ENCODE measurements at regions not wholly inside any gene's neighbourhood (a gene's known extent, or its start where the extent isn't known, plus 50 kb on each side); places are given as distances from the start of the nearest gene placed in this dataset.
"Not testable (repeated sequence)": the region's sequence is repeated elsewhere in the genome, so short reads cannot be mapped to it uniquely, and the experiment has no call there.

DNA sequence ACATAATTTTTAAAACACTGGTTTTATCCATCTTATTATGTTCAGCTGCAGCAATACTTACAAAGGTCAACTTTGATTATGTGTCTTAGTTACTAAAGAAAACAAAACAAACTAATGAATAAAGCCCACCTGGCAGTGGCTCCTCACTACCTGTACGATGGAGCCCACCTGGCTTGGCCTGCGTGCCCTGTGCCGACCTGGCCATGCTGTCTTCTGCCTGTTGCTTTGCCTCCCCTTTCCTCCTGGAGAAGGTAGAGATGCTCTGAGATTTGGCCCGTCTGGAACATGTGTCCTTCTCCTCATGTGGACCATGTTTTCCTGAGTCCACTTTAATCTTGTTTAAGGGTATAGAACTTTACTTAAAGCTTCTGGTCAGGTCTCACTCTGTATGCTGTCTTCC lies 1426.0 kb upstream of the DEFB115 start:
- H3K4me1 Mint-ChIP-seq, CTCF ChIA-PET, H3K27me3 Mint-ChIP-seq, H3K4me3 Mint-ChIP-seq, H3K36me3 Mint-ChIP-seq, H3K27ac Mint-ChIP-seq, DNase-seq: not testable (repeated sequence)
- peaks cover 15% of the 10 kb centered on the region for H3K9me3 Mint-ChIP-seq

DNA sequence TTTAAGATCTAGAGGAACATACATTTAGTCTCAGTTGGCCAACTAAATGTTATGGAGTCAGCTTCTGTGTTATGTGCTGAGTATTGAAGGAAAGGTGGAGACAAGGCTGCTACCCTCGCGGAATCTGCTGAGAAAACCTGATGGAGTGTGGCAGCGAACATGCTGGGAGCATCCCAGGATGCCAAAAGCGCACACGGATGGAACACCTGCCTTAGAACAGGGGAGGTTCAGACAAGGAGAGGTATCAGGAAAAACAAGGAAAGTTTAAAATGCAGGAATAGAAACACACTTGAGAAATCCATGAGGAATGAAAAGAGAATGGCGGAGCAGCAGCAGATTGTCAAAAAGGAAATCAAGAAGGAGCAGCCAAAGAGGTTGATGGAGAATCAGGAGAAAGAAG lies 1389.5 kb upstream of the DEFB115 start:
- DNase-seq, H3K27ac Mint-ChIP-seq: not testable (repeated sequence)
- peaks cover 18% of the 10 kb centered on the region for H3K9me3 Mint-ChIP-seq

DNA sequence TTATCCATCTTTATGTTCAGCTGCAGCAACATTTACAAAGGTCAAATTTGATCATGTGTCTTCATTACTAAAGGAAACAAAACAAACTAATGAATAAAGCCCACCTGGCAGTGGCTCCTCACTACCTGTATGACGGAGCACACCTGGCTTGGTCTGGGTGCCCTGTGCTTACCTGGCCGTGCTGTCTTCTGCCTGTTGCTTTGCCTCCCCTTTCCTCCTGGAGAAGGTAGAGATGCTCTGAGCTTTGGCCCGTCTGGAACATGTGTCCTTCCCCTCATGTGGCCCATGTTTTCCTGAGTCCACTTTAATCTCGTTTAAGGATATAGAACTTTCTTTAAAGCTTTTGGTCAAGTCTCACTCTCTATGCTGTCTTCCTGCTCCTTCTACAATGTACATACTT lies 1388.8 kb upstream of the DEFB115 start:
- CTCF ChIA-PET, H3K4me3 Mint-ChIP-seq, H3K27ac Mint-ChIP-seq, DNase-seq, H3K4me1 Mint-ChIP-seq, H3K27me3 Mint-ChIP-seq, H3K36me3 Mint-ChIP-seq: not testable (repeated sequence)
- H3K9me3 Mint-ChIP-seq, result peaks cover 17% of the 10 kb centered on the region

More for the DNA sequence above, 1389.5 kb upstream of the DEFB115 start:
- H3K4me1 Mint-ChIP-seq, H3K36me3 Mint-ChIP-seq, H3K27me3 Mint-ChIP-seq, H3K4me3 Mint-ChIP-seq, CTCF ChIA-PET: not testable (repeated sequence)

DNA sequence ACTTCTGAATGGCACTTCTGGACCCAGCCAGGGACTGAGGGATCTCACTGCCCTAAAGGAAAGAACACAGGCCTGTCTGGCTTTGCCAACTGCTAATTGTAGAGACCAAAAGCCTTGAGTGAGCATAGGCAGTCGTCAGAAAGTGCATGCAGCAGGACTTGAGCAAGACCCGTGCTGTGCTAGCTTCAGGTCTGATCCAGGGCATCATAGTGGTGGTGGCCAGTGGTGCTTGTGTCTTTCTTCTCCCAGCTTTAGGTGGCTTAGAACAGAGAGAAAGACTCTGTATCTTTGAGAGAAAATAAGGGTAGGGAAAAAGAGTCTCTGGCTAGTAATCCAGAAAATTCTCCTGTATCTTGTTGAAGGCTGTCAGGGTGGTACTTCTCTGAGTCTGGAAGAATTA lies 1385.6 kb upstream of the DEFB115 start:
- H3K27ac Mint-ChIP-seq, H3K4me3 Mint-ChIP-seq, DNase-seq, H3K27me3 Mint-ChIP-seq, H3K4me1 Mint-ChIP-seq, CTCF ChIA-PET, H3K36me3 Mint-ChIP-seq: not testable (repeated sequence)
- peaks cover 25% of the 10 kb centered on the region for H3K9me3 Mint-ChIP-seq

DNA sequence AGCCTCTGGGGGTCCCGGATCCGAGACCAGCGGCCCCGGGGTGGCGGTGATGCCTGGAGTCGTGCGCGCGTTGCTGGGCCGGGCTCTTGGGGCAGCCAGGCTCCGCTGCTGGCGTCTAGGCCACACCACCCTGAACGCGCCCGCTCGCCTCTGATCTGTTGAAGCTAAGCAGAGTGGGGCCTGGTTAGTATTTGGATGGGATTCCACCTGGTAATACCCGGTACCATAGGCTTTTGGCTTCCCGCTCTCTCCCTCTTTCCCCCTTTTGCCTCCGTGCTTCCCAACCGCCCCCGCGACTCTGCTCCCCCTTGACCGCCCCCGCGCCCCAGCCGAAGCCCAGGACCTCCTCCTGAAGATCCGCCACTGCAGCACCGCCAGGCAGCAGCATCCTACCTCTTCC lies 1383.5 kb upstream of the DEFB115 start:
- CTCF ChIA-PET, result no interaction called here
- Mint-ChIP-seq H3K9me3 (peaks cover 34% of the 10 kb centered on the region), H3K27ac (no peak overlapping the region), H3K4me1 (no peaks in the 10 kb centered on the region), H3K27me3 (peaks cover 8% of the 10 kb centered on the region), H3K36me3 (peaks cover 2% of the 10 kb centered on the region), H3K4me3 (no peak overlapping the region)
- peak; percentile 42 for DNase-seq

DNA sequence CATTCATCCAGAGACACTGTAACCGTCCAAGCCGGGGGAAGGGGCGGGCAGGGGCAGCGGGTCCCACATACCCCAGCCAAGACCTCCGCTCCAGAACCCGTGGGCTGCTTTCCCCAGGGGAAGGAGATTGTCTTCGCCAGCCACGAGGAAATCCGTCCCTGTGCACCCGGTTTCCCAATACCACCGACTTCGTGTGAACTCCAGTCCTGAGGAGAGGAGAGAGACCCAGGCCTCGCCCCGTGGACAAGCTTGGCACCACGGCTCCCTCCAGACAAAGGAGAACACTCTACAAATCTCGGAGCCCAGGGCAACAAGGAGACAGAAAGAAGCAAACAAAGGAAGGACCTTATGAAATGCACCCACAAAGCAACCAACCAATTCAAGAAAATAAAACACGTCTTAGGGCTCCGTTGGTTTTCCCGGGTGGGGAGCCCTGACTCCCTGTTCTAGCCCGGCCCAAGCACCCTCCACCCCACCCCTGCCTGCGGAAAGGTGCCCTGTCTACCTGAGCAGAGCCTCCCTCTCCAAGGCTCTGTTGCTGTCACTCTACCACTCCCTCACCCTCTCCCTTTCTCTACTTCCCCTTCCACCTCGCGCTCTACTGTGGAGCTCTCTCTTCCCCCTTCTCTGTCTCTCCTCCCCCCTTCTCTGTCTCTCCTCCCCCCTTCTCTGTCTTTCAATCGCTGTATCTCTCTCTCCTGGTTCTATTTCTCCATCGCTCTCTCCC lies 1382.8 kb upstream of the DEFB115 start:
- Mint-ChIP-seq H3K27ac (no peak overlapping the region), H3K4me3 (no peak overlapping the region), H3K4me1 (no peaks in the 10 kb centered on the region), H3K36me3 (peaks cover 2% of the 10 kb centered on the region), H3K9me3 (peaks cover 33% of the 10 kb centered on the region), H3K27me3 (peaks cover 8% of the 10 kb centered on the region)
- CTCF ChIA-PET, result no interaction called here
- DNase-seq, result no peak

DNA sequence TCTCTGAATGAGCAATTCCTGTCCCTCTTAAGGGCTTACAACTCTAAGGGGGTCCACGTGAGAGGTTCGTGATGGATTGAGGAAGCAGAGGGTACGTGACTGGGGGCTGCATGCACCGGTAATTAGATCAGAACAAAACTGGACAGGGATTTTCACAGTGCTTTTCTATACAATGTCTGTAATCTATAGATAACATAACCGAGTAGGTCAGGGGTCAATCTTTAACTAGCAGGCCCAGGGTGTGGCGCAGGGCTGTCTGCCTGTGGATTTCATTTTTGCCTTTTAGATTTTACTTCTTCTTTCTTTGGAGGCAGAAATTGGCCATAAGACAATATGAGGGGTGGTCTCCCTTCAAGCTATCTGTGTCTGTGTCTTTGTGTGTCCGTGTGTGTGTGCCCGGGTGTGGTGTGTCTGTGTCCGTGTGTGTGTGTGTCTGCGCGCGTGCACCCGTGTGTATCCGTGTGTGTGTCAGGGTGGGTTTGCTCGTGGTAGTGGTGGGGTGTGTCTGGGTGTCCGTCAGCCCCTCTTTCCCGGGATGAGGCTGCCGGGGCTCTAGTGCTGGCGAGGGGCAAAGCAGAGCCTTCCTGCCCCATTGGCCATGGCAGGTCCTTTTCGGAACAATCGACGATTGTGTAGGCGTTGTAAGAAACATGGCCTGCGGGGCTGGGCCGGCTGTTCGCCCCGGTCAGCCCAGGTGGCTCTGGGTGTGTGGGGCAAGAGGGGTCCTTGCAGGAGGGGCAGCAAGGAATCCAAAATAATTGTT lies 1382.0 kb upstream of the DEFB115 start:
- not testable (repeated sequence) for H3K4me3 Mint-ChIP-seq, H3K27ac Mint-ChIP-seq

DNA sequence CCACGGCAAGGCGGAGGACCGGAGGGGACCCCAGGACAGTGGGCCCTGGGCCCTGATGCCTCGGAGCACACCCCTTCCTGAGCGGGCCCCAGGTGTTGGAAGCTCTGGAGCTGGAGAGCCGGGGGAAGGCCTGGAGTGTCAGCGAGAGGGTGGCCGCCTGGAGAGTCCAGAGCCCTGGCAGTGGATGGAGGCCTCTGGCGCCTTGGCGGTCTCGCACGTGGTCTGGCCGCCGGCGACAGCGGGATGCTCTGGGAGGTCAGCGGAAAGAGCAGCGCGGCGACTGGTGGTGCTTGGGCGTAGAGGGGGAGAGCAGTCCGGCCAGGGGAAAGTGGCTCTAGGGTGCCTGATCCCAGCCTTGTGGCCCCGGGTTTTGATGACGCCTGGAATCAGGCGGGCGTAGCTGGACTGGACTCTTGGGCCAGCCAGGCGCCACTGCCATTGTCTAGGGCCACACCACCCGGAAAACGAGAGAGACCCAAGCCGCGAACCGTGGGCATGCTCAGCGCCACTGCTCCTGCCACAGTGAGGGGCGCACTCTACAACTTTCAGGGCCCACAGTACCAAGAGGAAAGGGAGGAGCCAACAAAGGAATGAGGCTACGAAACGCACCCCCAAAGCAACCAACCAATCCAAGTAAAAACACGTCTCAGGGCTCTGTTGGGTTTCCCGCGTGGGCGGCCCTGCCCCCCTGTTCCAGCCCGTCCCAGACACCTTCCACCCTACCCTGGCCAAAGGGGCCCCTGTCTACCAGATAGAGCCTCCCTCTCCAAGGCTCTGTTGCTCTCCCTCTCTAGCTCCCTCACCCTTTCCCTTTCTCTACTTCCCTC lies 1381.2 kb upstream of the DEFB115 start:
- CTCF ChIA-PET, H3K4me1 Mint-ChIP-seq, DNase-seq, H3K36me3 Mint-ChIP-seq, H3K27ac Mint-ChIP-seq, H3K27me3 Mint-ChIP-seq, H3K4me3 Mint-ChIP-seq: not testable (repeated sequence)
- peaks cover 38% of the 10 kb centered on the region for H3K9me3 Mint-ChIP-seq

More for the DNA sequence above, 1382.0 kb upstream of the DEFB115 start:
- CTCF ChIA-PET, DNase-seq, H3K4me1 Mint-ChIP-seq, H3K36me3 Mint-ChIP-seq, H3K27me3 Mint-ChIP-seq: not testable (repeated sequence)
- H3K9me3 Mint-ChIP-seq, result peaks cover 36% of the 10 kb centered on the region

DNA sequence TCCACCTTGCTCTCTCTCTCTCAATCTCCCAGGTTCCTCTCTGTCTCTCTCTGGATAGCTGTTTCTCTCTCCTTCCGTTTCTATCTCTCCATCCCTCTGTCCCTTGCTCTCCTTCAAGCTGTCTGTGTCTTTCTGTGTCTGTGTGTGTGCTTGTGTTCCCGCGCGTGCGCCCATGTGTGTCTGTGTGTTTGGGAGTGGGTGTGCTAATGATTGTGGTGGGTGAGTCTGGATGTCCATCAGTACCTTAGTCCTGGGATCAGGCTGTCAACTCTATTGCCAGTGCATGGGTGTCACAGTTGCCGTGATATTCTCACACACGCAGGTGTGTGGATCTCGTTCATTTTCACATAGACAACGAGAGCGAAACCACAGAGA lies 1380.6 kb upstream of the DEFB115 start:
- H3K4me1 Mint-ChIP-seq, result no peaks in the 10 kb centered on the region
- no peak overlapping the region for H3K4me3 Mint-ChIP-seq
- H3K27ac Mint-ChIP-seq, result no peak overlapping the region
- CTCF ChIA-PET, result no interaction called here
- H3K9me3 Mint-ChIP-seq, result peaks cover 38% of the 10 kb centered on the region
- no peak for DNase-seq
- peaks cover 2% of the 10 kb centered on the region for H3K36me3 Mint-ChIP-seq
- peaks cover 8% of the 10 kb centered on the region for H3K27me3 Mint-ChIP-seq

DNA sequence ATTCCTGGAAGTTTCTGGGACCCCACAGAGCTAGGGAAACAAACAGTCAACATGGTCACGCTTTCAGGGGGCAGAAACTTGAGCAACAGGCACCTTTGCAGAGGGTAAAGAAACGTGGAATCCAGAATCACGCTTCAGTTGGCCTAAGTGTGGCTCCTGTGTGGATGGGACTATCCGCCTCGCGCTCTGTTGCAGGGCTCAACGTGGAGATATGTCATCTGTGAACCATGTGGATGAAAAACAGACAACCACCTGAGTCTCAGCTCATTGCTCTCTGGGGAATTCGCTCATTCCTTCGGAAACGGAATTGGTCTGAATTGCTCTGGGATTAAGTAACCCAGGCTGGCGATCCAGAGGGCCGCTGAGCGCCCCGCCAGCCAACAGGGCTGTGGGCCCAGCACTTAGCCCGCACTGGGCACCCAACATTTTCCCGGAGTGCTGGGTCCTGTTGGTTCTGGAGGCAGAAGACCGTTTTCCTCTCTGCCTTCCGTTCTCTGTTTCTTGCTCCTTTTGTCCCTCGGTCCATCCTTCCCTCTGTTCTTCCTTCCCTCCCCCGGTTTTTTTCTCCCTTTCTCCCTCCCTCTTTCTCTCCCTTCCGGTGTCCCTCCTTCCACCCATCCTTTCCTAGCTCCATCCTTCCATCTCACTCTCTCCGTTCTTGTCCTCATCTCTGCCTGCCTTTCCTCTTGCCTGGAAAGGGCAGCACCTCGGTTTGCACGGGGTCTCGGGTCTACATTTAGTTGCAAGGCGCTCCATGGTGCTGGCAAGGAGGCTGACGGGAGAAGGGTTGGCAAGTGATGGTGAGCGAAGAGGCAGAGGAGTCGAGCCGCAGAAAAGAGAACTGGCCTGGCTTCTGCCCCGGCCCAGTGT lies 1379.8 kb upstream of the DEFB115 start:
- DNase-seq, H3K36me3 Mint-ChIP-seq: not testable (repeated sequence)
- H3K9me3 Mint-ChIP-seq, result peaks cover 43% of the 10 kb centered on the region

DNA sequence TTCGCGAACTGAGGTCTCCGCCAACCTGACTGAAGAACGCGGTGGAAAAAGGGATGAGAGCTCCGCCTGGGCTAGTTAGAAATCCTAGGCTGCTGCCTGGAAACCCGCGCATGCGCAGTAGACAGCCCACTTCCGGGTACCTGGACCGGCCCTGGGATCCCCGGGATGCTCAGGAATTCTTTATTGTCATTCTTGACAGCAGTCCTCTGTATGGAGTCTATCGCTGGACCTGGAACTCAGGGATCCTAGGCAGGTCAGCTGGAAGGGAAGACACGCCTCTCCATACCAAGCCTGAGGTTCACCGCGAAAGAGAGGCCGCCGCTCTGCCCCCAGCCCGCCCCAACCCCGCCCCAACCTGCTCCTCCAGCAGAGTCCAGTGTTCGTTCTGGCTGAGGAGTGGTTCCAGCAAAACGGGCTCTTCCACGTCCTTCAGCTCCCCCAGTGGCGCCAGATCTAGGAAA lies 1379.2 kb upstream of the DEFB115 start:
- CTCF ChIA-PET, result no interaction called here
- Mint-ChIP-seq H3K27me3 (peaks cover 8% of the 10 kb centered on the region), H3K27ac (no peak overlapping the region), H3K36me3 (peaks cover 2% of the 10 kb centered on the region), H3K9me3 (peaks cover 42% of the 10 kb centered on the region), H3K4me1 (no peaks in the 10 kb centered on the region), H3K4me3 (peak overlapping the region; percentile 40)
- no peak for DNase-seq

More for the DNA sequence above, 1379.8 kb upstream of the DEFB115 start:
- H3K27me3 Mint-ChIP-seq, CTCF ChIA-PET, H3K27ac Mint-ChIP-seq, H3K4me1 Mint-ChIP-seq: not testable (repeated sequence)
- H3K4me3 Mint-ChIP-seq, result peak overlapping the region; percentile 40

DNA sequence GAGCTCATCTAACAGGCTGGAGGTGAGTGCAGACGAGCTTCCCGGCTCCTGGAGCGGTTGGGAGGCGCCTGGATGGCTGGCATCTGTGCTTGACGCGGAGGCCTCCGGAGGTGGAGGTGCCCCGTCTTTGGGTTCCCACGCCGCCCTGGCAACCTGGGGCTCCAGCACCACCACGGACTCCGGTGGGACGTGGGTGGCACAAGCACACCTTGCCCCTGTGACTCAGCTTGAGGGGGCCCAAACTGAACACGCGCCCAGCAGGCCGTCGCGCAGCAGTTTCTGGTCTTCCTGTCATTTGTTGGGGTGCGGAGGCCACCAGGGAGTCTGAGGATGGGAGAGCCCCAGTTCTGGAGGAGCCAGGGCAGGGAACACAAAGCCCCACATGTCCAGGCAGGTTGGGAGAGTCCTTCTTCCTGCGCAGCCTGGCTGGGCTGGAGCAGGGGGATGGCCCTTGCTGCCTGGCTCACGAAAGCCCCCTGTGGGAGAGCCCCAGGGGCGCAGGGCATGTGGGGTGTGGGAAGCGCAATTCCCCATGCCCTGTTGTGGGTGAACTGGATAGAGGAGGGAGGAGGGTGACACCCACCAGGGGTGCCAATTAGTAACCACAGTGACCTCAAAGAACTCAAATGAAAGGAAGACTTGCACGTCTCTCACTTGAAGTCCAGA lies 1378.6 kb upstream of the DEFB115 start:
- Mint-ChIP-seq H3K27me3 (peaks cover 8% of the 10 kb centered on the region), H3K9me3 (peaks cover 45% of the 10 kb centered on the region), H3K4me1 (no peaks in the 10 kb centered on the region), H3K27ac (no peak overlapping the region), H3K36me3 (peaks cover 2% of the 10 kb centered on the region), H3K4me3 (peak overlapping the region; percentile 40)
- DNase-seq, result no peak
- CTCF ChIA-PET, result no interaction called here

DNA sequence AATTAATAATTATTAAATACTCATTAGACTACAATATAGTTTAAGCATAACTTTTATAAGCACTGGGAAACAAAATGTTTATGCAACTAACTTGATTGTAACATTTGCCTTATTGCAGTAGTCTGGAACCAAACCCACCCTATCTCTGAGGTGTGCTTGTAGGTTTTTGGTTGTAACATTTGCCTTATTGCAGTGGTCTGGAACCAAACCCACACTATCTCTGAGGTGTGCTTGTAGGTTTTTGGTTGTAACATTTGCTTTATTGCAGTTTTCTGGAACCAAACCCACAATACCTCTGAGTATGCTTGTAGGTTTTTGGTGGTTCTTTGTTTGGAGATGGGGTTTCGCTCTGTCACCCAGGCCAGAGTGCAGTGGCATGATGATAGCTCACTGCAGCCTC lies 1376.4 kb upstream of the DEFB115 start:
- DNase-seq, H3K4me3 Mint-ChIP-seq, H3K27me3 Mint-ChIP-seq, H3K27ac Mint-ChIP-seq, H3K36me3 Mint-ChIP-seq, H3K4me1 Mint-ChIP-seq, CTCF ChIA-PET: not testable (repeated sequence)
- H3K9me3 Mint-ChIP-seq, result peaks cover 42% of the 10 kb centered on the region

Data from activated naive CD4-positive, alpha-beta T cell treated with anti-CD3 and anti-CD28 coated beads, Interleukin-2, amount 10 ng/mL, durations not matched to agents 7 days and 5 days (primary cell).